Esophagus squamous epithelium (tissue), 4 donors: ENCODE measurements at regions not wholly inside any gene's neighbourhood (a gene's known extent, or its start where the extent isn't known, plus 50 kb on each side); places are given as distances from the start of the nearest gene placed in this dataset.

Experiments used
- CTCF ChIP-seq, 6 experiments: fragments of 450-650 bp in 4 of 6; fragments of 200-600 bp in 2 of 6; sonication (generic) in 2 of 6; IDR thresholded peaks; one replicate each; pipeline ENCODE4 v1.5.1; 2016 to 2019; ENCODE audit warnings: antibody characterized with exemption in 6 of 6, mild to moderate bottlenecking in 4 of 6, moderate library complexity in 4 of 6
- POLR2A ChIP-seq, 4 donors: fragments of 450-650 bp; IDR thresholded peaks; one replicate each; pipeline ENCODE4 v1.6.1; 2017; ENCODE audit warnings: antibody characterized with exemption in 4 of 4, mild to moderate bottlenecking in 4 of 4, moderate library complexity in 3 of 4

GRCh38 chr3:13137941-13138832 lies 65.0 kb upstream of the IQSEC1 start:
- TF ChIP-seq CTCF (IDR thresholded peaks at IDR 0.05) = no peak
- no peak for TF ChIP-seq POLR2A (IDR thresholded peaks at IDR 0.05)
